Mesothelial cell of epicardium (in vitro differentiated cells): ENCODE measurements at regions not wholly inside any gene's neighbourhood (a gene's known extent, or its start where the extent isn't known, plus 50 kb on each side); places are given as distances from the start of the nearest gene placed in this dataset.
"Not testable (repeated sequence)": the region's sequence is repeated elsewhere in the genome, so short reads cannot be mapped to it uniquely, and the experiment has no call there.

Source experiments
- DNase-seq, 2 experiments: peaks; one replicate each; pipeline ENCODE4 v3.0.0; 2021; ENCODE audit warnings: low spot score in 2 of 2; ENCODE audit not compliant: unreplicated experiment in 2 of 2
- H3K27ac Mint-ChIP-seq: 2 replicates; pipeline ENCODE4 v1.8.0; 2021; ENCODE audit warnings: mixed read lengths
- H3K27me3 Mint-ChIP-seq: 2 replicates; pipeline ENCODE4 v1.8.0; 2021; ENCODE audit warnings: low read depth, mixed read lengths
- H3K36me3 Mint-ChIP-seq: 2 replicates; pipeline ENCODE4 v1.8.0; 2021; ENCODE audit warnings: mixed read lengths
- H3K4me1 Mint-ChIP-seq: 2 replicates; pipeline ENCODE4 v1.8.0; 2021; ENCODE audit warnings: mixed read lengths
- H3K4me3 Mint-ChIP-seq: 2 replicates; pipeline ENCODE4 v1.8.0; 2021; ENCODE audit warnings: mild to moderate bottlenecking, moderate library complexity, mixed read lengths
- H3K9me3 Mint-ChIP-seq: 2 replicates; pipeline ENCODE4 v1.8.0; 2021; ENCODE audit warnings: mixed read lengths
- TF ChIP-seq, protein P1 (sequence below): fragments of 200-600 bp; sonication (generic); IDR thresholded peaks from one replicate; pipeline ENCODE4 v1.5.0; 2021; ENCODE audit warnings: antibody characterized with exemption; ENCODE audit not compliant: unreplicated experiment

DNA sequence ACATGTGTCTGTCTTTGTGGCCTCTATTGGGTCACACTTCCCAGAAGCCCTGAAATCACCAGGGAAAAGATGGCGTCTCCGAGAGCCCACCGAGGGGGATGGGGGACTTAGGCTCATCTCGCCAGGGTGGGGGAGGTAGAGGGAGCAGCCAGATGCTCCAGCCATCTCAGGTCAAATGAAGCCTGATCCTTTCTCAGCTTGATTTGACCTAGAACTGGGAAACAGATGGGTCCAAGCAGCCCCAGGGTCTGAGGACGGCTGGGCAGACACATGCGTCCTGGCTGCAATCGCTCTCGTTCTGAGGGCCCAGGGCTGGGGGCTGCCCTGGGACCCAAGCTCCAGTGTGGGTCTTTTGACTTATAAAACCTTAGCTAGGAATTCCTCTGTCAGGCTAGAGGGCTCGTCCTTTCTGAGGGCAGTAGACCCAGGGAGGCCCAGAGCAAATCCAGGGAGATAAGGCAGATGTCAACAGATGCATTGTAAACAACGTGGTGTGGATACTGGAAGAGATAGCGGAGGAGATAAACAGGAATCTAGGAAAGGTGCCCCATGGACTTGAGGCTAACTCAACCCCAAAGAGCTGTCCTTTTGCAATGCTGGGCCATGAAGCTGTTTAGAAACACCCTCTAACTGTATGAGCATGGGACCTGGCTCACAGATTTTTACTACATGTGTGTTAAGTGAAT, 127.7 kb downstream of the MYCN start:
- H3K4me3 Mint-ChIP-seq: no peak overlapping the region
- no peak overlapping the region for H3K27ac Mint-ChIP-seq
- H3K36me3 Mint-ChIP-seq: peaks cover 7% of the 10 kb centered on the region
- DNase-seq: no peak
- H3K27me3 Mint-ChIP-seq: no peaks in the 10 kb centered on the region
- TF ChIP-seq, protein P1, sequence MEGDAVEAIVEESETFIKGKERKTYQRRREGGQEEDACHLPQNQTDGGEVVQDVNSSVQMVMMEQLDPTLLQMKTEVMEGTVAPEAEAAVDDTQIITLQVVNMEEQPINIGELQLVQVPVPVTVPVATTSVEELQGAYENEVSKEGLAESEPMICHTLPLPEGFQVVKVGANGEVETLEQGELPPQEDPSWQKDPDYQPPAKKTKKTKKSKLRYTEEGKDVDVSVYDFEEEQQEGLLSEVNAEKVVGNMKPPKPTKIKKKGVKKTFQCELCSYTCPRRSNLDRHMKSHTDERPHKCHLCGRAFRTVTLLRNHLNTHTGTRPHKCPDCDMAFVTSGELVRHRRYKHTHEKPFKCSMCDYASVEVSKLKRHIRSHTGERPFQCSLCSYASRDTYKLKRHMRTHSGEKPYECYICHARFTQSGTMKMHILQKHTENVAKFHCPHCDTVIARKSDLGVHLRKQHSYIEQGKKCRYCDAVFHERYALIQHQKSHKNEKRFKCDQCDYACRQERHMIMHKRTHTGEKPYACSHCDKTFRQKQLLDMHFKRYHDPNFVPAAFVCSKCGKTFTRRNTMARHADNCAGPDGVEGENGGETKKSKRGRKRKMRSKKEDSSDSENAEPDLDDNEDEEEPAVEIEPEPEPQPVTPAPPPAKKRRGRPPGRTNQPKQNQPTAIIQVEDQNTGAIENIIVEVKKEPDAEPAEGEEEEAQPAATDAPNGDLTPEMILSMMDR: no peak
- H3K9me3 Mint-ChIP-seq: peaks cover 10% of the 10 kb centered on the region
- H3K4me1 Mint-ChIP-seq: peaks cover 8% of the 10 kb centered on the region

- Mint-ChIP-seq H3K36me3 (peaks cover 7% of the 10 kb centered on the region), H3K4me3 (no peak overlapping the region), H3K27ac (no peak overlapping the region), H3K27me3 (no peaks in the 10 kb centered on the region), H3K4me1 (peaks cover 8% of the 10 kb centered on the region), H3K9me3 (peaks cover 14% of the 10 kb centered on the region)
- TF ChIP-seq, protein P1: no peak
- no peak for DNase-seq
Observed at GRCh38 chr2:16067444-16067843, 127.1 kb downstream of the MYCN start.

- Mint-ChIP-seq H3K27ac (no peak overlapping the region), H3K4me1 (peaks cover 8% of the 10 kb centered on the region), H3K4me3 (no peak overlapping the region), H3K27me3 (no peaks in the 10 kb centered on the region), H3K9me3 (peaks cover 18% of the 10 kb centered on the region), H3K36me3 (peaks cover 7% of the 10 kb centered on the region)
- no peak for DNase-seq
- TF ChIP-seq, protein P1: no peak
Observed at GRCh38 chr2:16067037-16067406, 126.7 kb downstream of the MYCN start.

GRCh38 chr2:16066261-16067036, 126.1 kb downstream of the MYCN start:
- DNase-seq: no peak
- no peaks in the 10 kb centered on the region for H3K27me3 Mint-ChIP-seq
- H3K9me3 Mint-ChIP-seq: peaks cover 21% of the 10 kb centered on the region
- H3K27ac Mint-ChIP-seq: no peak overlapping the region
- H3K4me1 Mint-ChIP-seq: peaks cover 8% of the 10 kb centered on the region
- peaks cover 7% of the 10 kb centered on the region for H3K36me3 Mint-ChIP-seq
- H3K4me3 Mint-ChIP-seq: no peak overlapping the region
- TF ChIP-seq, protein P1: no peak

GRCh38 chr2:16065272-16066069, 125.1 kb downstream of the MYCN start:
- not testable (repeated sequence) for H3K4me1 Mint-ChIP-seq, DNase-seq, H3K27ac Mint-ChIP-seq, H3K4me3 Mint-ChIP-seq, H3K36me3 Mint-ChIP-seq, H3K27me3 Mint-ChIP-seq
- peaks cover 21% of the 10 kb centered on the region for H3K9me3 Mint-ChIP-seq

DNA sequence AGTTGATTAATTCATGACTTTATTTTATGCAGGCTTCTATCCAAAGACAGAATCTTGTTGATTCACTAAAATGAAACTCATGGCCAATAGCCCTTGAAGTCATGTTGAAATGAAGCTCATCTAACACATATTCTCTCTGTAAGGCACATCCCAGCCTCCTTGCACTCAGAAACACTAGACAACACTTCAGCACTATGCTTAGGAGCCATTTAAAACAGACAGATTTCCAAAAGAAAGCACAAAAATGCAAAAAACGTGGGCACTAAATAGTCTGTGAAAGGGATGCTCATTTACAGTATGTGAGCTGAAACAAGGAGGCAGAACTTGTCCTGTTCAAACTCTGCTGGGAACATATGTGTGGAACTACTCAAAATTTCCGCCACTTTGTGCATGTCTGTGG, 124.4 kb downstream of the MYCN start:
- Mint-ChIP-seq H3K4me1 (no peaks in the 10 kb centered on the region), H3K36me3 (peaks cover 7% of the 10 kb centered on the region), H3K27me3 (no peaks in the 10 kb centered on the region), H3K4me3 (no peak overlapping the region), H3K9me3 (peaks cover 21% of the 10 kb centered on the region), H3K27ac (no peak overlapping the region)
- TF ChIP-seq, protein P1: no peak
- DNase-seq: no peak
